SK-N-SH (cell line): ENCODE measurements at regions not wholly inside any gene's neighbourhood (a gene's known extent, or its start where the extent isn't known, plus 50 kb on each side); places are given as distances from the start of the nearest gene placed in this dataset.

Experiments used
- CTCF ChIA-PET: fragments of 300-600, 350-600 bp; formaldehyde crosslinking; extraction: SDS; loops from one replicate; lab custom pipeline; 2021; lab: Yijun Ruan, JAX
- POLR2A ChIA-PET: fragments of 350-600 bp; sonication (Branson Sonifier 250); formaldehyde crosslinking; extraction: SDS; loops from one replicate; lab custom pipeline; 2020; ENCODE audit warnings: antibody characterized with exemption, inconsistent platforms; lab: Yijun Ruan, JAX
- DNase-seq: peaks from one replicate; pipeline ENCODE4 v3.0.0; 2012
- H2AFZ ChIP-seq: fragments of 200-600 bp; sonication (generic); 2 replicates; pipeline ENCODE4 v1.8.1; 2016; ENCODE audit warnings: antibody characterized with exemption, mild to moderate bottlenecking, low read depth
- H3F3A ChIP-seq: fragments of 200-600 bp; sonication (generic); replicated peaks from 2 replicates; pipeline ENCODE3; 2016; ENCODE audit warnings: antibody characterized with exemption, mild to moderate bottlenecking; ENCODE audit not compliant: insufficient read depth
- H3K27ac ChIP-seq, 2 experiments: fragments of 200-500 bp in 1 of 2; fragments of 200-600 bp in 1 of 2; sonication (Bioruptor generic) in 1 of 2; sonication (generic), shearing (Covaris generic) in 1 of 2; 2 replicates each; pipeline versions ENCODE4 v1.5.1 to v1.6.1; 2014 to 2016; ENCODE audit warnings: low read depth in 2 of 2, inconsistent platforms in 1 of 2, low read length in 1 of 2, mild to moderate bottlenecking in 1 of 2, mixed read lengths in 1 of 2
- H3K27me3 ChIP-seq: fragments of 200-600 bp; sonication (generic), shearing (Covaris generic); 2 replicates; pipeline ENCODE4 v1.6.1; 2016; ENCODE audit warnings: mixed run types; ENCODE audit not compliant: insufficient read depth
- H3K36me3 ChIP-seq, 2 experiments: fragments of 200-500 bp in 1 of 2; fragments of 200-600 bp in 1 of 2; sonication (Bioruptor generic) in 1 of 2; sonication (generic) in 1 of 2; replicated peaks in 1 of 2; 2 replicates each; pipeline versions ENCODE3 to v1.5.1; 2014 to 2016; ENCODE audit warnings: low read length in 1 of 2, mild to moderate bottlenecking in 1 of 2; ENCODE audit not compliant: insufficient read depth in 2 of 2, control insufficient read depth in 1 of 2
- H3K4me1 ChIP-seq, 2 experiments: fragments of 200-500 bp in 1 of 2; fragments of 200-600 bp in 1 of 2; sonication (Bioruptor generic) in 1 of 2; sonication (generic), shearing (Covaris generic) in 1 of 2; 2 replicates each; pipeline versions ENCODE4 v1.5.1 to v1.6.1; 2014 to 2016; ENCODE audit warnings: low read depth in 1 of 2, low read length in 1 of 2, mixed run types in 1 of 2; ENCODE audit not compliant: insufficient read depth in 2 of 2, control insufficient read depth in 1 of 2
- H3K4me2 ChIP-seq: fragments of 200-600 bp; sonication (generic), shearing (Covaris generic); 2 replicates; pipeline ENCODE4 v1.6.1; 2017; ENCODE audit warnings: mixed run types
- H3K4me3 ChIP-seq, 2 experiments: fragments of 200-500 bp in 1 of 2; fragments of 200-600 bp in 1 of 2; sonication (Bioruptor generic) in 1 of 2; sonication (generic), shearing (Covaris generic) in 1 of 2; 2 replicates each; pipeline versions ENCODE4 v1.5.1 to v1.8.1; 2014 to 2016; ENCODE audit warnings: low read depth in 2 of 2, inconsistent platforms in 1 of 2, low read length in 1 of 2, mild to moderate bottlenecking in 1 of 2, mixed read lengths in 1 of 2, moderate library complexity in 1 of 2
- H3K79me2 ChIP-seq: fragments of 200-600 bp; sonication (generic); 2 replicates; pipeline ENCODE4 v1.8.1; 2017; ENCODE audit warnings: mild to moderate bottlenecking; ENCODE audit not compliant: insufficient read depth
- H3K9ac ChIP-seq: fragments of 200-600 bp; sonication (generic); 2 replicates; pipeline ENCODE4 v1.6.1; 2017; ENCODE audit warnings: mixed run types
- H3K9me2 ChIP-seq: fragments of 200-600 bp; sonication (generic); 2 replicates; pipeline ENCODE4 v1.6.1; 2017; ENCODE audit warnings: mixed run types
- H3K9me3 ChIP-seq: fragments of 200-600 bp; sonication (generic); 2 replicates; pipeline ENCODE4 v1.6.1; 2017; ENCODE audit warnings: mixed run types, mild to moderate bottlenecking, moderate library complexity
- H4K20me1 ChIP-seq: fragments of 200-600 bp; sonication (generic); 2 replicates; pipeline ENCODE4 v1.6.1; 2017; ENCODE audit warnings: mild to moderate bottlenecking, mixed run types; ENCODE audit not compliant: insufficient read depth
- ELF1 ChIP-seq: IDR thresholded peaks from 2 replicates; pipeline ENCODE4 v1.4.0; 2012
- EP300 ChIP-seq, 2 experiments: IDR thresholded peaks; 2 replicates each; pipeline versions ENCODE4 v1.4.0 to v1.6.1; 2012; ENCODE audit warnings: borderline replicate concordance in 1 of 2, low read depth in 1 of 2, low read length in 1 of 2
- FOXJ3 ChIP-seq: sonication (generic); formaldehyde crosslinking; IDR thresholded peaks from 2 replicates; pipeline ENCODE4 v1.5.1; 2020; ENCODE audit warnings: mild to moderate bottlenecking, missing genetic modification reagents
- FOXM1 ChIP-seq: IDR thresholded peaks from 2 replicates; pipeline ENCODE4 v1.4.0; 2012; ENCODE audit warnings: low read depth, mild to moderate bottlenecking
- GABPA ChIP-seq: IDR thresholded peaks from 2 replicates; pipeline ENCODE4 v1.4.0; 2012; ENCODE audit warnings: low read depth, mild to moderate bottlenecking
- GATA2 ChIP-seq: sonication (generic); formaldehyde crosslinking; IDR thresholded peaks from 2 replicates; pipeline ENCODE4 v1.5.0; 2020; ENCODE audit warnings: mild to moderate bottlenecking, missing genetic modification reagents
- MXI1 ChIP-seq: IDR thresholded peaks from 2 replicates; pipeline ENCODE4 v1.6.1; 2012; ENCODE audit warnings: mild to moderate bottlenecking, low read depth, low read length, improper control_type of control experiment
- RAD21 ChIP-seq: IDR thresholded peaks from 2 replicates; pipeline ENCODE4 v1.6.1; 2012; ENCODE audit warnings: mild to moderate bottlenecking, low read length
- SIN3A ChIP-seq: IDR thresholded peaks from 2 replicates; pipeline ENCODE4 v1.6.1; 2012; ENCODE audit warnings: low read depth, mild to moderate bottlenecking, low read length, moderate library complexity, borderline replicate concordance
- TAF1 ChIP-seq: IDR thresholded peaks from 2 replicates; pipeline ENCODE4 v1.6.1; 2012; ENCODE audit warnings: low read depth, mild to moderate bottlenecking, low read length, moderate library complexity, borderline replicate concordance
- TEAD4 ChIP-seq: IDR thresholded peaks from 2 replicates; pipeline ENCODE4 v1.4.0; 2012; ENCODE audit warnings: mild to moderate bottlenecking, borderline replicate concordance; ENCODE audit not compliant: insufficient read depth
- USF1 ChIP-seq: IDR thresholded peaks from 2 replicates; pipeline ENCODE4 v1.4.0; 2012; ENCODE audit warnings: low read depth, borderline replicate concordance
- USF2 ChIP-seq: fragments of 150-350 bp; IDR thresholded peaks from 2 replicates; pipeline ENCODE4 v1.6.1; 2017; ENCODE audit warnings: antibody characterized with exemption, low read length, low read depth, borderline replicate concordance
- YY1 ChIP-seq: IDR thresholded peaks from 2 replicates; pipeline ENCODE4 v1.4.0; 2012; ENCODE audit warnings: low read depth, mild to moderate bottlenecking
- WGBS: methylation state at CpG from one replicate; pipeline ENCODE4 v1.1.6; 2017; ENCODE audit warnings: low lambda C conversion rate; 5-methylcytosine and 5-hydroxymethylcytosine counted together
- TF ChIP-seq, protein P1 (sequence below): IDR thresholded peaks from 2 replicates; pipeline ENCODE4 v1.4.0; 2012; ENCODE audit warnings: low read depth, borderline replicate concordance
- TF ChIP-seq, protein P2 (sequence below): fragments of 150-350 bp; IDR thresholded peaks from 2 replicates; pipeline ENCODE4 v1.6.1; 2016; ENCODE audit warnings: mild to moderate bottlenecking, low read depth, low read length
- TF ChIP-seq, protein P3 (sequence below): IDR thresholded peaks from 2 replicates; pipeline ENCODE4 v1.4.0; 2012; ENCODE audit warnings: low read depth

GRCh38 chr14:81834308-81834707 is 300.7 kb upstream of the SEL1L start (continued):
- TF ChIP-seq TAF1 (no peak), YY1 (no peak), USF1 (no peak), RAD21 (no peak)
- TF ChIP-seq, protein P1, sequence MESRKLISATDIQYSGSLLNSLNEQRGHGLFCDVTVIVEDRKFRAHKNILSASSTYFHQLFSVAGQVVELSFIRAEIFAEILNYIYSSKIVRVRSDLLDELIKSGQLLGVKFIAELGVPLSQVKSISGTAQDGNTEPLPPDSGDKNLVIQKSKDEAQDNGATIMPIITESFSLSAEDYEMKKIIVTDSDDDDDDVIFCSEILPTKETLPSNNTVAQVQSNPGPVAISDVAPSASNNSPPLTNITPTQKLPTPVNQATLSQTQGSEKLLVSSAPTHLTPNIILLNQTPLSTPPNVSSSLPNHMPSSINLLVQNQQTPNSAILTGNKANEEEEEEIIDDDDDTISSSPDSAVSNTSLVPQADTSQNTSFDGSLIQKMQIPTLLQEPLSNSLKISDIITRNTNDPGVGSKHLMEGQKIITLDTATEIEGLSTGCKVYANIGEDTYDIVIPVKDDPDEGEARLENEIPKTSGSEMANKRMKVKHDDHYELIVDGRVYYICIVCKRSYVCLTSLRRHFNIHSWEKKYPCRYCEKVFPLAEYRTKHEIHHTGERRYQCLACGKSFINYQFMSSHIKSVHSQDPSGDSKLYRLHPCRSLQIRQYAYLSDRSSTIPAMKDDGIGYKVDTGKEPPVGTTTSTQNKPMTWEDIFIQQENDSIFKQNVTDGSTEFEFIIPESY, result no peak
- TF ChIP-seq, all 33 proteins: peak for 0

DNA sequence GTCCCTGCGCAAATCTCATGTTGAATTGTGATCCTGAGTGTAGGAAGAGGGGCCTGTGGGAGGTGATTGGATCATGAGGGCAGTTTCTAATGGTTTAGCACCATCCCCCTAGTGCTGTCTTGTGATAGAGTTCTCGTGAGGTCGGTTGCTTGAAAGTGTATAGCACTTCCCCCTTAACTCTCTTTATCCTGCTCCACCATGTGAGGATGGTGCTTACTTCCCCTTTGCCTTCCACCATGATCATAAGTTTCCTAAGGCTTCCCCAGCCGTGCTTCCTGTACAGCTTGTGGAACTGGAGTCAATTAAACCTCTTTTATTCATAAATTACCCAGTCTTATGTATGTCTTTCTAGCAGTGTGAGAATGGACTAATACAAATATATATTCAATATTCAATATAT is 303.7 kb upstream of the SEL1L start:
- Histone ChIP-seq H3K4me2 (no peak overlapping the region), H2AFZ (no peak overlapping the region), H3K27me3 (no peaks in the 10 kb centered on the region), H3K79me2 (no peaks in the 10 kb centered on the region), H3K4me3 (no peak overlapping the region), H4K20me1 (no peaks in the 10 kb centered on the region), H3F3A (no peaks in the 10 kb centered on the region), H3K9ac (no peak overlapping the region), H3K27ac (no peak overlapping the region), H3K36me3 (peaks cover 0 to 3% of the 10 kb centered on the region in 2 experiments), H3K4me1 (no peaks in the 10 kb centered on the region), H3K9me2 (no peaks in the 10 kb centered on the region), H3K9me3 (no peaks in the 10 kb centered on the region)
- TF ChIP-seq FOXJ3 (CRISPR knock-in tag) (no peak), EP300 (IDR thresholded peaks at IDR 0.05; ENCODE audit: borderline replicate concordance in 1 of 2, low read depth in 1 of 2, low read length in 1 of 2) (no peak), FOXM1 (no peak), SIN3A (no peak), ELF1 (no peak), RAD21 (no peak), USF2 (no peak), MXI1 (no peak), GABPA (no peak), GATA2 (no peak), TEAD4 (no peak)
- TF ChIP-seq, protein P2, sequence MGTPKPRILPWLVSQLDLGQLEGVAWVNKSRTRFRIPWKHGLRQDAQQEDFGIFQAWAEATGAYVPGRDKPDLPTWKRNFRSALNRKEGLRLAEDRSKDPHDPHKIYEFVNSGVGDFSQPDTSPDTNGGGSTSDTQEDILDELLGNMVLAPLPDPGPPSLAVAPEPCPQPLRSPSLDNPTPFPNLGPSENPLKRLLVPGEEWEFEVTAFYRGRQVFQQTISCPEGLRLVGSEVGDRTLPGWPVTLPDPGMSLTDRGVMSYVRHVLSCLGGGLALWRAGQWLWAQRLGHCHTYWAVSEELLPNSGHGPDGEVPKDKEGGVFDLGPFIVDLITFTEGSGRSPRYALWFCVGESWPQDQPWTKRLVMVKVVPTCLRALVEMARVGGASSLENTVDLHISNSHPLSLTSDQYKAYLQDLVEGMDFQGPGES, result no peak
- TF ChIP-seq, protein P1, result no peak
- TF ChIP-seq, protein P3, sequence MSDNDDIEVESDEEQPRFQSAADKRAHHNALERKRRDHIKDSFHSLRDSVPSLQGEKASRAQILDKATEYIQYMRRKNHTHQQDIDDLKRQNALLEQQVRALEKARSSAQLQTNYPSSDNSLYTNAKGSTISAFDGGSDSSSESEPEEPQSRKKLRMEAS, result no peak
- no peak for DNase-seq
- POLR2A ChIA-PET, result no interaction called here
- CTCF ChIA-PET, result no interaction called here
- 0% methylated on average over 4 of the region's 4 CpGs for WGBS
